ENCODE measurements at regions not wholly inside any gene's neighbourhood (a gene's known extent, or its start where the extent isn't known, plus 50 kb on each side); places are given as distances from the start of the nearest gene placed in this dataset.

DNA sequence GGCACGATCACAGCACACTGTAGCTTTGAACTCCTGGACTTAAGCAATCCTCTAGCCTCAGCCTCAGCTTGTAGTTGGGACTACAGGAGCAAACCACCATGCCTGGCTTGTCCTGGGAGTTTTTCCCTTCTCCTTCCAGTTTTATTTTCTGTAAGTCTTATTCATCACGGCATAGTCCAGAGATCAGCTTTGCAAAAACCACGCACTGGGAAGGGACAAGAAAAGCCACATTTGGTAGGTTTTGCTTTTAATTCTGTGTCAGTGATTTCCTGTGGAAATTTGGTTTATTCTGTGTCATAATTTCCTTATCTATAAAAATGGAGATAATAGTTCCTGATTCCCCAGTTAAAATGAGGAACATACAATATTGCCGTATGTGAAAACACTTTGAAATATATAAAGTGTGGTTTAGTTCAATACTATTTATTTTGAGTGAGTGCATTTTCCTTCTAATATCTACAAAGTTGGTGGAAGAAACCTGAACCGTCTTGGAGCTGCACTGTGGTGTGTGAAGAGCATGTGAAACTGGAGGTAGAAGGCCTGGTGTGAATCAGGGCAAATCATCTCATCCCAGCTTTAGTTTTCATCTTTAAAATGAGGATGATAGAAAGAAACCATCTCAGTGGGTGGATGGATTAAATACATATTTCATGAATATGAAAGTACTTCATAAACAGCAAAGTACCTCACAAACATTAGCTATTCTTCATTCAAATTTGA is 92.8 kb upstream of the ELL2 start:
- Histone ChIP-seq H4K20me1 (ENCODE audit: insufficient read depth) (no peaks in the 10 kb centered on the region), H2AFZ (ENCODE audit: low read depth, low read length, poor library complexity, severe bottlenecking) (no peak overlapping the region), H3K36me3 (ENCODE audit: control insufficient read depth in 1 of 2, insufficient read depth in 2 of 2, low read length in 2 of 2) (no peaks in the 10 kb centered on the region), H3K9ac (ENCODE audit: low read length) (no peak overlapping the region), H3K4me1 (ENCODE audit: control insufficient read depth in 1 of 2, insufficient read depth in 2 of 2, low read length in 2 of 2) (no peaks in the 10 kb centered on the region), H3K27me3 (ENCODE audit: insufficient read depth, low read length) (no peaks in the 10 kb centered on the region), H3K4me3 (replicated peaks in 1 of 2; ENCODE audit: low read depth in 1 of 2, low read length in 2 of 2) (no peak overlapping the region), H3K9me3 (ENCODE audit: control insufficient read depth in 1 of 2, insufficient read depth in 1 of 2, low read depth in 1 of 2, low read length in 2 of 2) (no peaks in the 10 kb centered on the region), H3K4me2 (ENCODE audit: low read length) (no peak overlapping the region), H3K79me2 (ENCODE audit: insufficient read depth, low read length) (no peaks in the 10 kb centered on the region), H3K27ac (ENCODE audit: low read depth, low read length) (no peak overlapping the region), H3K9me2 (ENCODE audit: insufficient read depth) (no peaks in the 10 kb centered on the region)
- TF ChIP-seq, protein P1, sequence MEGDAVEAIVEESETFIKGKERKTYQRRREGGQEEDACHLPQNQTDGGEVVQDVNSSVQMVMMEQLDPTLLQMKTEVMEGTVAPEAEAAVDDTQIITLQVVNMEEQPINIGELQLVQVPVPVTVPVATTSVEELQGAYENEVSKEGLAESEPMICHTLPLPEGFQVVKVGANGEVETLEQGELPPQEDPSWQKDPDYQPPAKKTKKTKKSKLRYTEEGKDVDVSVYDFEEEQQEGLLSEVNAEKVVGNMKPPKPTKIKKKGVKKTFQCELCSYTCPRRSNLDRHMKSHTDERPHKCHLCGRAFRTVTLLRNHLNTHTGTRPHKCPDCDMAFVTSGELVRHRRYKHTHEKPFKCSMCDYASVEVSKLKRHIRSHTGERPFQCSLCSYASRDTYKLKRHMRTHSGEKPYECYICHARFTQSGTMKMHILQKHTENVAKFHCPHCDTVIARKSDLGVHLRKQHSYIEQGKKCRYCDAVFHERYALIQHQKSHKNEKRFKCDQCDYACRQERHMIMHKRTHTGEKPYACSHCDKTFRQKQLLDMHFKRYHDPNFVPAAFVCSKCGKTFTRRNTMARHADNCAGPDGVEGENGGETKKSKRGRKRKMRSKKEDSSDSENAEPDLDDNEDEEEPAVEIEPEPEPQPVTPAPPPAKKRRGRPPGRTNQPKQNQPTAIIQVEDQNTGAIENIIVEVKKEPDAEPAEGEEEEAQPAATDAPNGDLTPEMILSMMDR (IDR thresholded peaks at IDR 0.05 in 2 of 3, conservative IDR thresholded peaks at IDR 0.05 in 1 of 3; ENCODE audit: borderline replicate concordance in 1 of 3, insufficient read depth in 1 of 3, low read depth in 2 of 3, low read length in 2 of 3) = no peak
- TF ChIP-seq SRF (IDR thresholded peaks at IDR 0.05; ENCODE audit: low read depth) = no peak
- no peak for TF ChIP-seq YY1 (IDR thresholded peaks at IDR 0.05; ENCODE audit: extremely low read depth, insufficient replicate concordance, low read depth, low read length)
- BruUV-seq (replicated peaks) = no TSS peak
- CTCF ChIA-PET = no interaction called here
- DNase-seq (ENCODE audit: low read depth, low spot score) (no peak), ATAC-seq (no peak)
- POLR2A ChIA-PET = interaction anchor here (0.5 kb wide), 1 partner anchor 754 kb away, joined by 4 read pairs; no protein-coding TSS in a partner anchor
- RAD21 ChIA-PET (ENCODE audit: low non-redundant PET in 1 of 2, low total read pairs in 2 of 2, uncharacterized antibody in 2 of 2, unreplicated experiment in 2 of 2) = no interaction called here
- intact Hi-C loops (cut with micrococcal nuclease) = loop anchor here (10.0 kb wide), 1 partner anchor 60 kb away; no protein-coding TSS in a partner anchor

DNA sequence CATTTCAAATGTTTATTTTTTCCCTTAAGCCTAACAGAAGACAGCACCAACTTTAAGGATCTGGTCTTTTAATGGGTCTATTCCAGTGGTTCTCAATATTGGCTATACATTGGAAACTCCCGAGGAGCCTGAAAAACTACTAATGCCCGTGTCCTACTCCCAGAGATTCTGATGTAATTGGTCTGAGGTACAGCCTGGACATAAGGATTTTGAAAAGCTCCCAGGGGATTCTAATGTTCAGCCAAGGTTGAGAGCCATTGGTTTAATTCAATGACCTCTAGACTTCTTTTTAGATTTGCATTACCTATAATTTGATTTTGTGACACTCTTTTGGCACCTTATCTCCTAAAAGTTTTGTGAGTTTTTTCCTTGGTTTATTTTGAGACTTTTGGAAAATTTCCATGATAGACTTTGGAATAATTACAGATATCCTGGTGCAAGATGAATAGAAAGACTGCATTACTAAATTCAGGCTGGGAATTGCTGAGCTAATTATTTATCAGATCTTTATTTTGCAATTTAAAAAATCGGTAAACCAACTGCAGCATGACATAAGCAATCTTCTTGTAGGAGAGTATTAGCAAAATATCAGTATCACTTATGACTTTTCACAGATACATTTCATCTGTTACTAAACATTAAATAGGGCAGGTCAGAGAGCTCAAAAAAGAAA is 91.5 kb upstream of the ELL2 start:
- POLR2A ChIA-PET = no interaction called here
- intact Hi-C loops (cut with micrococcal nuclease) = loop anchor here (10.0 kb wide), 1 partner anchor 58 kb away; no protein-coding TSS in a partner anchor
- no TSS peak for BruUV-seq (replicated peaks)

More for the DNA sequence above, 91.5 kb upstream of the ELL2 start:
- Histone ChIP-seq H3K9me3 (ENCODE audit: control insufficient read depth in 1 of 2, insufficient read depth in 1 of 2, low read depth in 1 of 2, low read length in 2 of 2) (no peaks in the 10 kb centered on the region), H4K20me1 (ENCODE audit: insufficient read depth) (no peaks in the 10 kb centered on the region), H3K9me2 (ENCODE audit: insufficient read depth) (no peaks in the 10 kb centered on the region), H3K27me3 (ENCODE audit: insufficient read depth, low read length) (no peaks in the 10 kb centered on the region), H3K9ac (ENCODE audit: low read length) (no peak overlapping the region), H3K79me2 (ENCODE audit: insufficient read depth, low read length) (no peaks in the 10 kb centered on the region), H2AFZ (ENCODE audit: low read depth, low read length, poor library complexity, severe bottlenecking) (no peak overlapping the region), H3K4me2 (ENCODE audit: low read length) (no peak overlapping the region), H3K36me3 (ENCODE audit: control insufficient read depth in 1 of 2, insufficient read depth in 2 of 2, low read length in 2 of 2) (no peaks in the 10 kb centered on the region), H3K27ac (ENCODE audit: low read depth, low read length) (no peak overlapping the region), H3K4me3 (replicated peaks in 1 of 2; ENCODE audit: low read depth in 1 of 2, low read length in 2 of 2) (no peak overlapping the region), H3K4me1 (ENCODE audit: control insufficient read depth in 1 of 2, insufficient read depth in 2 of 2, low read length in 2 of 2) (no peaks in the 10 kb centered on the region)
- DNase-seq (ENCODE audit: low read depth, low spot score) (no peak), ATAC-seq (no peak)
- TF ChIP-seq RAD21 (IDR thresholded peaks at IDR 0.05; ENCODE audit: low read depth) (no peak), YY1 (IDR thresholded peaks at IDR 0.05; ENCODE audit: extremely low read depth, insufficient replicate concordance, low read depth, low read length) (no peak), EZH2 (IDR thresholded peaks at IDR 0.05) (no peak), POLR2A (IDR thresholded peaks at IDR 0.05; ENCODE audit: borderline replicate concordance, extremely low read depth, insufficient read depth, insufficient read length) (no peak), EGR1 (IDR thresholded peaks at IDR 0.05; ENCODE audit: low read depth) (no peak), CEBPB (IDR thresholded peaks at IDR 0.05; ENCODE audit: low read depth) (no peak), POLR2AphosphoS5 (IDR thresholded peaks at IDR 0.05; ENCODE audit: low read depth, low read length) (no peak)
- TF ChIP-seq, protein P2, sequence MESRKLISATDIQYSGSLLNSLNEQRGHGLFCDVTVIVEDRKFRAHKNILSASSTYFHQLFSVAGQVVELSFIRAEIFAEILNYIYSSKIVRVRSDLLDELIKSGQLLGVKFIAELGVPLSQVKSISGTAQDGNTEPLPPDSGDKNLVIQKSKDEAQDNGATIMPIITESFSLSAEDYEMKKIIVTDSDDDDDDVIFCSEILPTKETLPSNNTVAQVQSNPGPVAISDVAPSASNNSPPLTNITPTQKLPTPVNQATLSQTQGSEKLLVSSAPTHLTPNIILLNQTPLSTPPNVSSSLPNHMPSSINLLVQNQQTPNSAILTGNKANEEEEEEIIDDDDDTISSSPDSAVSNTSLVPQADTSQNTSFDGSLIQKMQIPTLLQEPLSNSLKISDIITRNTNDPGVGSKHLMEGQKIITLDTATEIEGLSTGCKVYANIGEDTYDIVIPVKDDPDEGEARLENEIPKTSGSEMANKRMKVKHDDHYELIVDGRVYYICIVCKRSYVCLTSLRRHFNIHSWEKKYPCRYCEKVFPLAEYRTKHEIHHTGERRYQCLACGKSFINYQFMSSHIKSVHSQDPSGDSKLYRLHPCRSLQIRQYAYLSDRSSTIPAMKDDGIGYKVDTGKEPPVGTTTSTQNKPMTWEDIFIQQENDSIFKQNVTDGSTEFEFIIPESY (IDR thresholded peaks at IDR 0.05; ENCODE audit: extremely low read depth, insufficient replicate concordance, low read length) = no peak
- ChIA-PET CTCF (no interaction called here), RAD21 (ENCODE audit: low non-redundant PET in 1 of 2, low total read pairs in 2 of 2, uncharacterized antibody in 2 of 2, unreplicated experiment in 2 of 2) (interaction anchor here in 1 of 2 experiments (0.6 kb wide), 1 partner anchor 275 kb away, joined by 3 read pairs; no protein-coding TSS in a partner anchor)

Data from HCT116 (cell line).